T-helper 2 cell treated with Interferon-gamma antibody and Interleukin-4, amounts not matched to agents 5 μg/mL and 100 μg/mL, for 36 hours (primary cell): ENCODE measurements at regions not wholly inside any gene's neighbourhood (a gene's known extent, or its start where the extent isn't known, plus 50 kb on each side); places are given as distances from the start of the nearest gene placed in this dataset.
"Not testable (repeated sequence)": the region's sequence is repeated elsewhere in the genome, so short reads cannot be mapped to it uniquely, and the experiment has no call there.

Source experiments
- DNase-seq: peaks from one replicate; pipeline ENCODE4 v3.0.0; 2021; ENCODE audit warnings: low spot score
- H3K27ac Mint-ChIP-seq: one replicate; pipeline ENCODE4 v1.8.0; 2021; ENCODE audit warnings: mild to moderate bottlenecking, mixed read lengths
- H3K27me3 Mint-ChIP-seq: one replicate; pipeline ENCODE4 v1.8.0; 2021; ENCODE audit warnings: low read depth, mixed read lengths
- H3K36me3 Mint-ChIP-seq: one replicate; pipeline ENCODE4 v1.8.0; 2021; ENCODE audit warnings: low read depth, mixed read lengths
- H3K4me1 Mint-ChIP-seq: one replicate; pipeline ENCODE4 v1.8.0; 2021; ENCODE audit warnings: low read depth, mixed read lengths
- H3K4me3 Mint-ChIP-seq: one replicate; pipeline ENCODE4 v1.8.0; 2022; ENCODE audit warnings: mild to moderate bottlenecking, moderate library complexity, mixed read lengths
- H3K9me3 Mint-ChIP-seq: one replicate; pipeline ENCODE4 v1.8.0; 2021; ENCODE audit warnings: mixed read lengths

GRCh38 chr5:85646036-85646435 is 971.7 kb upstream of the COX7C start:
- H3K4me3 Mint-ChIP-seq: no peak overlapping the region
- DNase-seq: no peak
- no peaks in the 10 kb centered on the region for H3K27me3 Mint-ChIP-seq
- no peaks in the 10 kb centered on the region for H3K36me3 Mint-ChIP-seq
- H3K4me1 Mint-ChIP-seq: no peaks in the 10 kb centered on the region
- no peak overlapping the region for H3K27ac Mint-ChIP-seq
- peaks cover 5% of the 10 kb centered on the region for H3K9me3 Mint-ChIP-seq

- DNase-seq: no peak
- peaks cover 9% of the 10 kb centered on the region for H3K9me3 Mint-ChIP-seq
- no peaks in the 10 kb centered on the region for H3K36me3 Mint-ChIP-seq
- no peak overlapping the region for H3K27ac Mint-ChIP-seq
- H3K4me3 Mint-ChIP-seq: no peak overlapping the region
- no peaks in the 10 kb centered on the region for H3K27me3 Mint-ChIP-seq
- H3K4me1 Mint-ChIP-seq: no peaks in the 10 kb centered on the region
Observed at GRCh38 chr5:85646641-85647040, 971.1 kb upstream of the COX7C start.

- H3K36me3 Mint-ChIP-seq: no peaks in the 10 kb centered on the region
- DNase-seq: no peak
- no peak overlapping the region for H3K4me3 Mint-ChIP-seq
- no peak overlapping the region for H3K27ac Mint-ChIP-seq
- no peaks in the 10 kb centered on the region for H3K4me1 Mint-ChIP-seq
- H3K9me3 Mint-ChIP-seq: peaks cover 12% of the 10 kb centered on the region
- no peaks in the 10 kb centered on the region for H3K27me3 Mint-ChIP-seq
Observed at GRCh38 chr5:85647349-85648127, 970.2 kb upstream of the COX7C start.

DNA sequence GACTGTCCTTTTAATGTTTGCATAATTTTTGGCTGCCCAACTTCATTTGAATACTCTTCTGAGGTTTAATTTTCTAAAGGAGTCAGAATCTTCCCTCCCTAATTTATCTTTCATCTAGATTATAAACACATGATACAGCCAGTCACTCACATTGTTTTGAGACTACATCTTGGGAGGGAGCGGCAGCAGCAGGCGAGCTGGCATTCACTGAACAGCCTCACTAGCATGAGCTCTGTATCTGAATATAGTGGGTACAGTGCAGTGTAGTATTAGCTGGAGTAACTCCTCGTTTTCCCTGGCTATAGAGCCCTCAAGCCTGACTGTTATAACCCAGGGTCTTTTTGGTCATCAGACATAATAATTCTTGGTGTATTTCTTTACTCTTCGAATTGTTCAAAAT is 969.2 kb upstream of the COX7C start:
- Mint-ChIP-seq H3K4me3 (no peak overlapping the region), H3K27me3 (no peaks in the 10 kb centered on the region), H3K36me3 (no peaks in the 10 kb centered on the region), H3K4me1 (no peaks in the 10 kb centered on the region), H3K27ac (no peak overlapping the region), H3K9me3 (peaks cover 12% of the 10 kb centered on the region)
- DNase-seq: no peak

DNA sequence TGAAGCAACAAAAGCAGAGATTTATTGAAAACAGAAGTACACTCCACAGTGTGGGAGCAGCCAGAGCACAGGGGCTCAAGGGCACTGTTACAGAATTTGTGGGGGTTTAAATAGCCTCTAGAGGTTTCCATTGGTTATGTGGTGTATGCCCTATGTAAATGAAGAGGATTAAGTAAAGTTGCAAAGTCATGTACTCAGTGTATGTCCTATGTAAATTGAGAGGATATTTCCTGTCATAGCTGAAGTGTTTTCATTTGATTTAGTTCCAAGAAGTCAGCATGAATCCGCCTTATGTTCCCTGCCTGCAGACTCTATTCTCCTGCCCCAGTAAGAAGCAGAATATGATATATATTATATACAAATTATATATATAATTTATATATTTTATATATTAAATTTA is 966.0 kb upstream of the COX7C start:
- Mint-ChIP-seq H3K4me1 (no peaks in the 10 kb centered on the region), H3K27ac (no peak overlapping the region), H3K27me3 (no peaks in the 10 kb centered on the region), H3K36me3 (no peaks in the 10 kb centered on the region), H3K4me3 (no peak overlapping the region), H3K9me3 (peaks cover 15% of the 10 kb centered on the region)
- DNase-seq: no peak

DNA sequence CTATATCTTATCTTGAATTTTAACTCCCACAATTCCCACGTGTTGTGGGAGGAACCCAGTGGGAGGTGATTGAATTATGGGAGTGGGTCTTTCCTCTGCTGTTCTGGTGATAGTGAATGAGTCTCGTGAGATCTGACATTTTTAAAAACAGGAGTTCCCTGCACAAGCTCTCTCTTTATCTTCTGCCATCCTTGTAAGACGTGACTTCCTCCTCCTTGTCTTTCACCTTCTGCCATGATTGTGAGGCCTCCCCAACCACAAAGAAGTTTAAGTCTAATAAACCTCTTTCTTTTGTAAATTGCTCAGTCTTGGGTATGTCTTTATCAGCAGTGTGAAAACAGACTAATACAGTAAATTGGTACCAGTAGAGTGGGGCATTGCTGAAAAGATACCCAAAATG is 963.6 kb upstream of the COX7C start:
- H3K4me1 Mint-ChIP-seq, H3K36me3 Mint-ChIP-seq, H3K27me3 Mint-ChIP-seq, DNase-seq, H3K4me3 Mint-ChIP-seq, H3K27ac Mint-ChIP-seq: not testable (repeated sequence)
- H3K9me3 Mint-ChIP-seq: peaks cover 15% of the 10 kb centered on the region

GRCh38 chr5:85656050-85656449 is 961.7 kb upstream of the COX7C start:
- Mint-ChIP-seq H3K9me3 (peaks cover 15% of the 10 kb centered on the region), H3K4me3 (no peak overlapping the region), H3K27ac (no peak overlapping the region), H3K27me3 (no peaks in the 10 kb centered on the region), H3K36me3 (no peaks in the 10 kb centered on the region), H3K4me1 (no peaks in the 10 kb centered on the region)
- DNase-seq: no peak

DNA sequence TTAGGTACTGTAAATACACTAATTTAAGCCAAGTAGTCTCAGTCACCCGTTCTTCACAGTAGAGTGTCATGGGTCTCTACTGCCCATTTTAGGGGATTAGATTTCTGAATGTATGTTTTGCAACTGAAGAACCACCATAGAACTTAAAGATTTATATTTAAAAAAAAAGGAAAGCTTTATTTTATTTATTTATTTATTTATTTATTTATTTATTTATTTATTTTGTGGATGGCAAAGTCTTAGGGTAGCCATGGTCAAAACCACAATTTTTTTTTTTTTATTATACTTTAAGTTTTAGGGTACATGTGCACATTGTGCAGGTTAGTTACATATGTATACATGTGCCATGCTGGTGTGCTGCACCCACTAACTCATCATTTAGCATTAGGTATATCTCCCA is 960.4 kb upstream of the COX7C start:
- H3K27ac Mint-ChIP-seq, H3K27me3 Mint-ChIP-seq, DNase-seq, H3K4me3 Mint-ChIP-seq, H3K36me3 Mint-ChIP-seq, H3K4me1 Mint-ChIP-seq: not testable (repeated sequence)
- H3K9me3 Mint-ChIP-seq: peaks cover 11% of the 10 kb centered on the region

DNA sequence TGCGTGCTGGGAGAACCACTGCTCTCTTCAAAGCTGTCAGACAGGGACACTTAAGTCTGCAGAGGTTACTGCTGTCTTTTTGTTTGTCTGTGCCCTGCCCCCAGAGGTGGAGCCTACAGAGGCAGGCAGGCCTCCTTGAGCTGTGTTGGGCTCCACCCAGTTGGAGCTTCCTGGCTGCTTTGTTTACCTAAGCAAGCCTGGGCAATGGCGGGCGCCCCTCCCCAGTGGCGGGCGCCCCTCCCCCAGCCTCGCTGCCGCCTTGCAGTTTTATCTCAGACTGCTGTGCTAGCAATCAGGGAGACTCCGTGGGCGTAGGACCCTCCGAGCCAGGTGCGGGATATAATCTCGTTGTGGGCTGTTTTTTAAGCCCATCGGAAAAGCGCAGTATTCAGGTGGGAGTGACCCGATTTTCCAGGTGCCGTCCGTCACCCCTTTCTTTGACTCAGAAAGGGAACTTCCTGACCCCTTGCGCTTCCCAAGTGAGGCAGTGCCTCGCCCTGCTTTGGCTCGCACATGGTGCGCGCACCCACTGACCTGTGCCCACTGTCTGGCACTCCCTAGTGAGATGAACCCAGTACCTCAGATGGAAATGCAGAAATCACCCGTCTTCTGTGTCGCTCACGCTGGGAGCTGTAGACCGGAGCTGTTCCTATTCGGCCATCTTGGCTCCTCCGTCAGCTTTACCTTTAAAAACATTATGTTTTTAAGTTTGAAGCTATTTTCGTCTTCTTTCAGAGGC is 954.6 kb upstream of the COX7C start:
- not testable (repeated sequence) for H3K36me3 Mint-ChIP-seq, H3K27me3 Mint-ChIP-seq, H3K27ac Mint-ChIP-seq, H3K4me1 Mint-ChIP-seq, H3K4me3 Mint-ChIP-seq, DNase-seq
- H3K9me3 Mint-ChIP-seq: peaks cover 15% of the 10 kb centered on the region

DNA sequence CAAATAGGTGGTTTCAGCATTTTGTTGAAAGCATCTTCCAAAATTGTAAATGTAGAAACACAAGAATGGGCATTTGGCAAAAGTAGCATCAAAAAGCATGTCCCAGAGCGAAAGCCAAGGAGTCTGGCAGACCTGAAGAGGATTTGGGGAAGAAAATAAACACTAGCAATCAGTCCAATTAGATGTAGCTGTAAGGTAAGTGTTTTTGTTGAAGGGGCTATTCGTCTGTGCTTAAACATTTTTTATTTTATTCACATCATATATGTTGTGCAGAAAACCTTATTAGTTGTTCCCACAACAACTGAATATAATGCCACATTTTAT is 954.1 kb upstream of the COX7C start:
- no peak for DNase-seq
- Mint-ChIP-seq H3K9me3 (peaks cover 15% of the 10 kb centered on the region), H3K4me3 (no peak overlapping the region), H3K27me3 (no peaks in the 10 kb centered on the region), H3K4me1 (no peaks in the 10 kb centered on the region), H3K36me3 (no peaks in the 10 kb centered on the region), H3K27ac (no peak overlapping the region)

DNA sequence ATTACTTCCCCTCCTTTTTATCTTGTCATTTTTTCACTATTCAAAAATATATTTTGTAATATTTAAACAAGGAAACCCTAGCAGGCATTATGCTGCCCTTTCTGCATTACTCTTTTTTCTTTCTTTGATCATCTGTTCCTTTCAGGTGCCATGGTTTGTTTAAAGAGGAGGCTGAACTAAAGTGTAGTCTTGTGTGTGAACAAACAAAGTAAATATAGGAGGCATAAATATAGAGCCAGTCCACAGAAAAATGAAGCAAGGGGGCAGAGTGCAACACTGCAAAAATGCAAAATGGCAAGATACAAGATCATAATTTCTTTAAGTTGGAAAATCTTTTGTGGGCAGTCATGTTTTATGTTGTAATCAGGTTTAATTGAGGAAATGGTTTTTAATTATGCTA is 947.3 kb upstream of the COX7C start:
- Mint-ChIP-seq H3K4me3 (no peak overlapping the region), H3K27ac (no peak overlapping the region), H3K4me1 (no peaks in the 10 kb centered on the region), H3K27me3 (no peaks in the 10 kb centered on the region), H3K36me3 (no peaks in the 10 kb centered on the region), H3K9me3 (peaks cover 19% of the 10 kb centered on the region)
- no peak for DNase-seq

GRCh38 chr5:85671223-85671970 is 946.3 kb upstream of the COX7C start:
- Mint-ChIP-seq H3K36me3 (no peaks in the 10 kb centered on the region), H3K9me3 (peaks cover 12% of the 10 kb centered on the region), H3K27me3 (no peaks in the 10 kb centered on the region), H3K27ac (no peak overlapping the region), H3K4me1 (no peaks in the 10 kb centered on the region), H3K4me3 (no peak overlapping the region)
- no peak for DNase-seq

- Mint-ChIP-seq H3K27me3 (no peaks in the 10 kb centered on the region), H3K4me3 (no peak overlapping the region), H3K4me1 (no peaks in the 10 kb centered on the region), H3K36me3 (no peaks in the 10 kb centered on the region), H3K27ac (no peak overlapping the region), H3K9me3 (no peaks in the 10 kb centered on the region)
- no peak for DNase-seq
Observed at GRCh38 chr5:85681871-85682270, 935.9 kb upstream of the COX7C start.

DNA sequence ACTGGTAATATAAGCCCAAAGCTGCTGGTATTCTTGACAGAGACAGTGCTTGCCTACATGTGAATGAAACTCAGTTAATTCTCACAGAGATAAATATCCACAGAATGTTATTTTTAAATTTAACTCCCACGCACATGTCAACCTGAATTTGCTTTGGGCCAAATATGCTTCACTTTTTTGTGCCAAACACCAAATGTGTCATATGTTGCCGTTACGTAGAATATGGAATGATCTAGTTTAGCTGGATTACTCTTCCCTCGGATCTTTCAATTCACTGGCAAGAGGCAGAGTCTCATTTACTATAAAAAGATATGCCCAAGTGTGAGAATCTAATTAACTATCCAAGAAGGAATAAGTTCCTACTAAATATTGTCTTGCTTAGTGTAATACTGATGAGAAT is 933.4 kb upstream of the COX7C start:
- no peak overlapping the region for H3K4me3 Mint-ChIP-seq
- DNase-seq: no peak
- no peaks in the 10 kb centered on the region for H3K4me1 Mint-ChIP-seq
- H3K36me3 Mint-ChIP-seq: no peaks in the 10 kb centered on the region
- H3K27ac Mint-ChIP-seq: no peak overlapping the region
- no peaks in the 10 kb centered on the region for H3K27me3 Mint-ChIP-seq
- no peaks in the 10 kb centered on the region for H3K9me3 Mint-ChIP-seq
